ENCODE measurements at regions not wholly inside any gene's neighbourhood (a gene's known extent, or its start where the extent isn't known, plus 50 kb on each side); places are given as distances from the start of the nearest gene placed in this dataset.

GRCh38 chr2:158045362-158045761, 56.3 kb upstream of the UPP2 start:
- H3K14ac ChIP-seq (ENCODE audit: low read length) = no peak overlapping the region
- H3K9me3 ChIP-seq (replicated peaks in 1 of 2; ENCODE audit: control insufficient read depth in 2 of 2, insufficient read depth in 1 of 2, low read depth in 1 of 2, low read length in 2 of 2) = no peaks in the 10 kb centered on the region
- no peak overlapping the region for H3K23ac ChIP-seq (ENCODE audit: low read depth, low read length, poor library complexity)
- no peak overlapping the region for H3K27ac ChIP-seq (replicated peaks; ENCODE audit: low read length)
- H3K4me1 ChIP-seq (ENCODE audit: control insufficient read depth in 2 of 2, insufficient read depth in 1 of 2, low read depth in 1 of 2, low read length in 2 of 2) = no peaks in the 10 kb centered on the region
- H3K4me2 ChIP-seq (ENCODE audit: insufficient read depth, low read length, poor library complexity, severe bottlenecking) = no peak overlapping the region
- H3K79me1 ChIP-seq (ENCODE audit: low read depth, low read length) = no peaks in the 10 kb centered on the region
- no peaks in the 10 kb centered on the region for H3K36me3 ChIP-seq (replicated peaks in 1 of 2; ENCODE audit: control insufficient read depth in 2 of 2, insufficient read depth in 2 of 2, low read length in 2 of 2)
- no peak overlapping the region for H2BK5ac ChIP-seq (ENCODE audit: low read length)
- H4K91ac ChIP-seq (ENCODE audit: low read depth, low read length, poor library complexity) = no peak overlapping the region
- no peak overlapping the region for H2BK12ac ChIP-seq (ENCODE audit: low read length)
- no peak overlapping the region for H3K18ac ChIP-seq (ENCODE audit: low read length)
- no peak overlapping the region for H2BK120ac ChIP-seq (ENCODE audit: low read depth, low read length)
- no peak overlapping the region for H3K4ac ChIP-seq (ENCODE audit: low read length)
- no CpG with 5 or more reads among the region's 3 CpGs for WGBS, 2 donors (ENCODE audit: extremely low coverage in 2 of 2, insufficient read length in 2 of 2, insufficient replicate concordance in 1 of 2)
- DNase-seq (ENCODE audit: low spot score) = no peak
- H3K27me3 ChIP-seq (ENCODE audit: control insufficient read depth in 3 of 3, insufficient read depth in 3 of 3, low read depth in 1 of 3, low read length in 3 of 3) = no peaks in the 10 kb centered on the region
- H2BK15ac ChIP-seq (ENCODE audit: low read length) = no peak overlapping the region
- no peak overlapping the region for H3K4me3 ChIP-seq (ENCODE audit: low read length in 2 of 2)
- no peak overlapping the region for H3K9ac ChIP-seq (ENCODE audit: low read depth, low read length, poor library complexity)
- no peak overlapping the region for H2AFZ ChIP-seq (ENCODE audit: low read length)
- no peak overlapping the region for H2AK5ac ChIP-seq (ENCODE audit: low read depth, low read length)
- H4K8ac ChIP-seq (ENCODE audit: low read depth, low read length) = no peak overlapping the region

- Histone ChIP-seq H4K91ac (ENCODE audit: low read depth, low read length, poor library complexity) (no peak overlapping the region), H3K36me3 (replicated peaks in 1 of 2; ENCODE audit: control insufficient read depth in 2 of 2, insufficient read depth in 2 of 2, low read length in 2 of 2) (no peaks in the 10 kb centered on the region), H3K79me1 (ENCODE audit: low read depth, low read length) (no peaks in the 10 kb centered on the region), H3K27ac (replicated peaks; ENCODE audit: low read length) (no peak overlapping the region), H3K4me1 (ENCODE audit: control insufficient read depth in 2 of 2, insufficient read depth in 1 of 2, low read depth in 1 of 2, low read length in 2 of 2) (peaks cover 0 to 2% of the 10 kb centered on the region in 2 donors), H4K8ac (ENCODE audit: low read depth, low read length) (no peak overlapping the region), H2BK12ac (ENCODE audit: low read length) (no peak overlapping the region), H3K27me3 (ENCODE audit: control insufficient read depth in 3 of 3, insufficient read depth in 3 of 3, low read depth in 1 of 3, low read length in 3 of 3) (no peaks in the 10 kb centered on the region), H2AFZ (ENCODE audit: low read length) (no peak overlapping the region), H3K9ac (ENCODE audit: low read depth, low read length, poor library complexity) (no peak overlapping the region), H3K23ac (ENCODE audit: low read depth, low read length, poor library complexity) (no peak overlapping the region), H3K14ac (ENCODE audit: low read length) (no peak overlapping the region), H3K18ac (ENCODE audit: low read length) (no peak overlapping the region), H3K4me3 (ENCODE audit: low read length in 2 of 2) (no peak overlapping the region), H2BK15ac (ENCODE audit: low read length) (no peak overlapping the region), H3K4ac (ENCODE audit: low read length) (no peak overlapping the region), H2BK5ac (ENCODE audit: low read length) (no peak overlapping the region), H3K9me3 (replicated peaks in 1 of 2; ENCODE audit: control insufficient read depth in 2 of 2, insufficient read depth in 1 of 2, low read depth in 1 of 2, low read length in 2 of 2) (no peaks in the 10 kb centered on the region), H2BK120ac (ENCODE audit: low read depth, low read length) (no peak overlapping the region), H2AK5ac (ENCODE audit: low read depth, low read length) (no peak overlapping the region), H3K4me2 (ENCODE audit: insufficient read depth, low read length, poor library complexity, severe bottlenecking) (no peak overlapping the region)
- no CpG with 5 or more reads among the region's 5 CpGs for WGBS, 2 donors (ENCODE audit: extremely low coverage in 2 of 2, insufficient read length in 2 of 2, insufficient replicate concordance in 1 of 2)
- DNase-seq (ENCODE audit: low spot score) = no peak
Measured at GRCh38 chr2:158043181-158043948, 58.3 kb upstream of the UPP2 start.

- no peak overlapping the region for H4K91ac ChIP-seq (ENCODE audit: low read depth, low read length, poor library complexity)
- no peak overlapping the region for H2BK15ac ChIP-seq (ENCODE audit: low read length)
- H3K27me3 ChIP-seq (ENCODE audit: control insufficient read depth in 3 of 3, insufficient read depth in 3 of 3, low read depth in 1 of 3, low read length in 3 of 3) = no peaks in the 10 kb centered on the region
- DNase-seq (ENCODE audit: low spot score) = no peak
- H2BK120ac ChIP-seq (ENCODE audit: low read depth, low read length) = no peak overlapping the region
- H3K36me3 ChIP-seq (replicated peaks in 1 of 2; ENCODE audit: control insufficient read depth in 2 of 2, insufficient read depth in 2 of 2, low read length in 2 of 2) = no peaks in the 10 kb centered on the region
- H3K79me1 ChIP-seq (ENCODE audit: low read depth, low read length) = no peaks in the 10 kb centered on the region
- H3K4me2 ChIP-seq (ENCODE audit: insufficient read depth, low read length, poor library complexity, severe bottlenecking) = no peak overlapping the region
- no peak overlapping the region for H3K27ac ChIP-seq (replicated peaks; ENCODE audit: low read length)
- H3K23ac ChIP-seq (ENCODE audit: low read depth, low read length, poor library complexity) = no peak overlapping the region
- no peak overlapping the region for H2BK12ac ChIP-seq (ENCODE audit: low read length)
- no peak overlapping the region for H2BK5ac ChIP-seq (ENCODE audit: low read length)
- no peak overlapping the region for H4K8ac ChIP-seq (ENCODE audit: low read depth, low read length)
- H3K14ac ChIP-seq (ENCODE audit: low read length) = no peak overlapping the region
- no peak overlapping the region for H3K18ac ChIP-seq (ENCODE audit: low read length)
- H3K4me1 ChIP-seq (ENCODE audit: control insufficient read depth in 2 of 2, insufficient read depth in 1 of 2, low read depth in 1 of 2, low read length in 2 of 2) = peaks cover 0 to 2% of the 10 kb centered on the region in 2 donors
- H3K4ac ChIP-seq (ENCODE audit: low read length) = no peak overlapping the region
- H3K9me3 ChIP-seq (replicated peaks in 1 of 2; ENCODE audit: control insufficient read depth in 2 of 2, insufficient read depth in 1 of 2, low read depth in 1 of 2, low read length in 2 of 2) = no peaks in the 10 kb centered on the region
- H2AFZ ChIP-seq (ENCODE audit: low read length) = no peak overlapping the region
- H3K4me3 ChIP-seq (ENCODE audit: low read length in 2 of 2) = no peak overlapping the region
- WGBS, 2 donors (ENCODE audit: extremely low coverage in 2 of 2, insufficient read length in 2 of 2, insufficient replicate concordance in 1 of 2) = no CpG with 5 or more reads among the region's 6 CpGs
- no peak overlapping the region for H3K9ac ChIP-seq (ENCODE audit: low read depth, low read length, poor library complexity)
- no peak overlapping the region for H2AK5ac ChIP-seq (ENCODE audit: low read depth, low read length)
Measured at GRCh38 chr2:158042666-158043065, 59.0 kb upstream of the UPP2 start.

- H3K27ac ChIP-seq (replicated peaks; ENCODE audit: low read length) = no peak overlapping the region
- DNase-seq (ENCODE audit: low spot score) = no peak
- no peak overlapping the region for H3K4me2 ChIP-seq (ENCODE audit: insufficient read depth, low read length, poor library complexity, severe bottlenecking)
- no peak overlapping the region for H2BK15ac ChIP-seq (ENCODE audit: low read length)
- H3K4ac ChIP-seq (ENCODE audit: low read length) = no peak overlapping the region
- no peak overlapping the region for H2BK120ac ChIP-seq (ENCODE audit: low read depth, low read length)
- H2AFZ ChIP-seq (ENCODE audit: low read length) = no peak overlapping the region
- H3K36me3 ChIP-seq (replicated peaks in 1 of 2; ENCODE audit: control insufficient read depth in 2 of 2, insufficient read depth in 2 of 2, low read length in 2 of 2) = no peaks in the 10 kb centered on the region
- no peaks in the 10 kb centered on the region for H3K27me3 ChIP-seq (ENCODE audit: control insufficient read depth in 3 of 3, insufficient read depth in 3 of 3, low read depth in 1 of 3, low read length in 3 of 3)
- no CpG with 5 or more reads among the region's 2 CpGs for WGBS, 2 donors (ENCODE audit: extremely low coverage in 2 of 2, insufficient read length in 2 of 2, insufficient replicate concordance in 1 of 2)
- H4K91ac ChIP-seq (ENCODE audit: low read depth, low read length, poor library complexity) = no peak overlapping the region
- H2BK5ac ChIP-seq (ENCODE audit: low read length) = no peak overlapping the region
- no peak overlapping the region for H3K9ac ChIP-seq (ENCODE audit: low read depth, low read length, poor library complexity)
- H3K14ac ChIP-seq (ENCODE audit: low read length) = no peak overlapping the region
- no peaks in the 10 kb centered on the region for H3K79me1 ChIP-seq (ENCODE audit: low read depth, low read length)
- H3K18ac ChIP-seq (ENCODE audit: low read length) = no peak overlapping the region
- H3K9me3 ChIP-seq (replicated peaks in 1 of 2; ENCODE audit: control insufficient read depth in 2 of 2, insufficient read depth in 1 of 2, low read depth in 1 of 2, low read length in 2 of 2) = no peaks in the 10 kb centered on the region
- H3K4me1 ChIP-seq (ENCODE audit: control insufficient read depth in 2 of 2, insufficient read depth in 1 of 2, low read depth in 1 of 2, low read length in 2 of 2) = peaks cover 0 to 2% of the 10 kb centered on the region in 2 donors
- H3K23ac ChIP-seq (ENCODE audit: low read depth, low read length, poor library complexity) = no peak overlapping the region
- H2BK12ac ChIP-seq (ENCODE audit: low read length) = no peak overlapping the region
- no peak overlapping the region for H4K8ac ChIP-seq (ENCODE audit: low read depth, low read length)
- no peak overlapping the region for H2AK5ac ChIP-seq (ENCODE audit: low read depth, low read length)
- no peak overlapping the region for H3K4me3 ChIP-seq (ENCODE audit: low read length in 2 of 2)
Measured at GRCh38 chr2:158042245-158042644, 59.4 kb upstream of the UPP2 start.
